ENCODE measurements at regions not wholly inside any gene's neighbourhood (a gene's known extent, or its start where the extent isn't known, plus 50 kb on each side); places are given as distances from the start of the nearest gene placed in this dataset.

GRCh38 chr10:90984898-90985297, 64.0 kb upstream of the ANKRD1 start:
- Histone ChIP-seq H3K36me3 (ENCODE audit: control insufficient read depth, insufficient read depth, low read length) (no peaks in the 10 kb centered on the region), H3K27me3 (ENCODE audit: control insufficient read depth, insufficient read depth, low read length) (no peaks in the 10 kb centered on the region), H3K4me3 (ENCODE audit: low read depth, low read length) (no peak overlapping the region)
- DNase-seq (ENCODE audit: low read depth), result no peak
- POLR2A ChIA-PET, result no interaction called here
- CTCF ChIA-PET, result interaction anchor here (0.6 to 2.3 kb wide), 2 partner anchors 11 to 105 kb away, joined by 5 to 6 read pairs; no protein-coding TSS in a partner anchor
- TF ChIP-seq CTCF (IDR thresholded peaks at IDR 0.05; ENCODE audit: insufficient read depth, low read depth, low read length), result no peak

- no peak for DNase-seq (ENCODE audit: low read depth)
- Histone ChIP-seq H3K36me3 (ENCODE audit: control insufficient read depth, insufficient read depth, low read length) (no peaks in the 10 kb centered on the region), H3K27me3 (ENCODE audit: control insufficient read depth, insufficient read depth, low read length) (no peaks in the 10 kb centered on the region), H3K4me3 (ENCODE audit: low read depth, low read length) (no peak overlapping the region)
- CTCF ChIA-PET, result interaction anchor here (0.6 to 2.3 kb wide), 2 partner anchors 11 to 106 kb away, joined by 5 to 6 read pairs; no protein-coding TSS in a partner anchor
- TF ChIP-seq CTCF (IDR thresholded peaks at IDR 0.05; ENCODE audit: insufficient read depth, low read depth, low read length), result no peak
- POLR2A ChIA-PET, result no interaction called here
Observed at GRCh38 chr10:90985321-90985933, 64.5 kb upstream of the ANKRD1 start.

DNA sequence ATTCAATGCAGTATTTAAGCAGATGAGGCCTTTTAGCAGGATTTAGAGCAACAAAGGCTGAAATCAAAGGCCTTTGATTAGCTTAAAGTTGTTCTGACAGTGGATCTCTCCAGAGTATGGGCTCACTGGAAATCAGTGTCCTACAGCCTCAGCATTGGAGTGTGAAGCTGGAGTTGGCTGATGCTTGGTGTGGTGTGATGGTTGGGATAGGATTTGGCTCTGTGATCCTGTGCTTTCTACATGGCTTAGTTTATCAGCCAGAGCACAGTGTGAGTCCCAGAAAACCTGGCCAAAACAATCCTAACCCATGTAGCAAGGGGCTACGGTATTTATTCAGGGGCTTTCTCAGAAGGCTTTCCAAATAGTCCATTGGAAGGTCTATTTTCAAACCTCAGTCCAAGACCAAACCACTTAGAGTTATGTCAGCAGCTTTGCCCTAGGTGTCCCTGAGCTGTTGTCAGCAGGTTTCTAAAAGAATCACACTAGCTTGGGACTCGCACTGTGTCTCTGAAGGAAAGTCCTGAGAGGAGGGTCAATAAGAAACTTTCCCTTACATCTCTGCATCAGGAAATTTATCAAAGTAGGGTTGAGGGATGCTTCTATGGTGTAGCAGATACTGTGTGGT, 65.4 kb upstream of the ANKRD1 start:
- DNase-seq (ENCODE audit: low read depth), result no peak
- ChIA-PET POLR2A (no interaction called here), CTCF (interaction anchor here (1.0 to 2.3 kb wide), 3 partner anchors 9 to 20 kb away, joined by 3 to 10 read pairs (median 6); no protein-coding TSS in a partner anchor)
- no peak overlapping the region for H3K4me3 ChIP-seq (ENCODE audit: low read depth, low read length)
- TF ChIP-seq CTCF (IDR thresholded peaks at IDR 0.05; ENCODE audit: insufficient read depth, low read depth, low read length), result no peak
- no peaks in the 10 kb centered on the region for H3K27me3 ChIP-seq (ENCODE audit: control insufficient read depth, insufficient read depth, low read length)
- no peaks in the 10 kb centered on the region for H3K36me3 ChIP-seq (ENCODE audit: control insufficient read depth, insufficient read depth, low read length)

DNA sequence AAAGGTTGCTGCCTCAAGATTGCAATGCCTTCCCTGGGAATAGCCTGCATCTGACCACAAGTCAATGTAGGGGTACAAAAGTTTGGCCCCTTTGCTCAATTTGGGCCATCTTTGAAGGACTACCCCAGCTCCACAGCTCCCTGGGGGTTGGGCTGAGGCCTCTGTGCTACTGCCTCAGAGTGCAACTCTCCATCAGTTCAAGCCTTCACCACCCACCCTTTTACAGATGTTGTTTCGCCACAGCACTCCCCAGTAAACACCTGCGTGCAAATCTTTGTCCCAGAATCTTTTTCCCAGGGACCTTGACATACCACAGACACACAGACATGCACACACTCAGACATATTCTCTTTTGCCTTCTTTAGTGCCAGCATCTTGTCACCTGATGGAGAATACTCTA, 66.0 kb upstream of the ANKRD1 start:
- CTCF ChIA-PET, result interaction anchor here (1.0 to 1.9 kb wide), 2 partner anchors 8 to 19 kb away, joined by 3 to 10 read pairs; no protein-coding TSS in a partner anchor
- H3K27me3 ChIP-seq (ENCODE audit: control insufficient read depth, insufficient read depth, low read length), result no peaks in the 10 kb centered on the region
- H3K4me3 ChIP-seq (ENCODE audit: low read depth, low read length), result no peak overlapping the region
- H3K36me3 ChIP-seq (ENCODE audit: control insufficient read depth, insufficient read depth, low read length), result no peaks in the 10 kb centered on the region
- POLR2A ChIA-PET, result no interaction called here
- no peak for DNase-seq (ENCODE audit: low read depth)
- TF ChIP-seq CTCF (IDR thresholded peaks at IDR 0.05; ENCODE audit: insufficient read depth, low read depth, low read length), result no peak

DNA sequence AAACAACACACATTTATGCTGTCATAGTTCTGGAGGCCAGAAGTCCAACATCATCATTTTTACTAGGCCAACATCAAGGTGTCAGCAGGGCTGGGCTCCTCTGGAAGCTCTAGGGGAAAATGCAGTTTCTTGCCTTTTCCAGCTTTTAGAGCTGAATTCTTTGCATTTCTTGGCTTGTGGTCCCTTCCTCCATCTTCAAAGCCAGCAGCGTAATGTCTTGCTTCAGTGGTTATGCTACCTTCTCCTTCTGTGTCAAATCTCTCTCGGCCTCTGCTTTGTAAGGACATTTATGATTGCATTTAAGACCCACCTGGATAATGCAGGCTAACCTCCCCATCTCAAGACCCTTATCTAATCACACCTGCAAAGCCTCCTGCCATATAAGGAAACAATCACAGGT, 66.5 kb upstream of the ANKRD1 start:
- no peak for DNase-seq (ENCODE audit: low read depth)
- H3K27me3 ChIP-seq (ENCODE audit: control insufficient read depth, insufficient read depth, low read length), result no peaks in the 10 kb centered on the region
- POLR2A ChIA-PET, result no interaction called here
- TF ChIP-seq CTCF (IDR thresholded peaks at IDR 0.05; ENCODE audit: insufficient read depth, low read depth, low read length), result no peak
- no peak overlapping the region for H3K4me3 ChIP-seq (ENCODE audit: low read depth, low read length)
- no peaks in the 10 kb centered on the region for H3K36me3 ChIP-seq (ENCODE audit: control insufficient read depth, insufficient read depth, low read length)
- CTCF ChIA-PET, result interaction anchor here (1.9 kb wide), 1 partner anchor 19 kb away, joined by 10 read pairs; no protein-coding TSS in a partner anchor

All from BJ (cell line).